ENCODE measurements at regions not wholly inside any gene's neighbourhood (a gene's known extent, or its start where the extent isn't known, plus 50 kb on each side); places are given as distances from the start of the nearest gene placed in this dataset.

- intact Hi-C loops (cut with micrococcal nuclease): no loop called here
- ChIA-PET CTCF (no interaction called here), POLR2A (no interaction called here), RAD21 (ENCODE audit: low non-redundant PET in 1 of 2, low total read pairs in 2 of 2, uncharacterized antibody in 2 of 2, unreplicated experiment in 2 of 2) (no interaction called here)
- no TSS peak for BruUV-seq (replicated peaks)
- H3K27ac ChIP-seq (ENCODE audit: low read depth, low read length): no peak overlapping the region
- DNase-seq (ENCODE audit: low read depth, low spot score): no peak
- TF ChIP-seq SRF (IDR thresholded peaks at IDR 0.05; ENCODE audit: low read depth) (no peak), FOSL1 (IDR thresholded peaks at IDR 0.05; ENCODE audit: low read depth) (no peak), ATF3 (IDR thresholded peaks at IDR 0.05) (no peak), MAX (IDR thresholded peaks at IDR 0.05) (no peak), JUND (IDR thresholded peaks at IDR 0.05) (no peak), YY1 (IDR thresholded peaks at IDR 0.05; ENCODE audit: extremely low read depth, insufficient replicate concordance, low read depth, low read length) (no peak), EGR1 (IDR thresholded peaks at IDR 0.05; ENCODE audit: low read depth) (no peak), EZH2phosphoT487 (IDR thresholded peaks at IDR 0.05; ENCODE audit: borderline replicate concordance) (no peak), TCF7L2 (IDR thresholded peaks at IDR 0.05; ENCODE audit: borderline replicate concordance, extremely low read depth, insufficient read depth, insufficient read length) (no peak), SIN3A (IDR thresholded peaks at IDR 0.05; ENCODE audit: low read depth) (no peak), SP1 (IDR thresholded peaks at IDR 0.05; ENCODE audit: low read depth) (no peak), RAD21 (IDR thresholded peaks at IDR 0.05; ENCODE audit: low read depth) (no peak), POLR2A (IDR thresholded peaks at IDR 0.05; ENCODE audit: borderline replicate concordance, extremely low read depth, insufficient read depth, insufficient read length) (no peak), CEBPB (IDR thresholded peaks at IDR 0.05; ENCODE audit: low read depth) (no peak), ZFX (IDR thresholded peaks at IDR 0.05) (no peak)
- no peak overlapping the region for H3K4me3 ChIP-seq (replicated peaks in 1 of 2; ENCODE audit: low read depth in 1 of 2, low read length in 2 of 2)
- H3K79me2 ChIP-seq (ENCODE audit: insufficient read depth, low read length): no peaks in the 10 kb centered on the region
- ATAC-seq: no peak
- no peak overlapping the region for H3K9ac ChIP-seq (ENCODE audit: low read length)
- H2AFZ ChIP-seq (ENCODE audit: low read depth, low read length, poor library complexity, severe bottlenecking): no peak overlapping the region
- no peaks in the 10 kb centered on the region for H3K27me3 ChIP-seq (ENCODE audit: insufficient read depth, low read length)
- no peaks in the 10 kb centered on the region for H3K4me1 ChIP-seq (ENCODE audit: control insufficient read depth in 1 of 2, insufficient read depth in 2 of 2, low read length in 2 of 2)
- no peaks in the 10 kb centered on the region for H4K20me1 ChIP-seq (ENCODE audit: insufficient read depth)
- H3K9me3 ChIP-seq (ENCODE audit: control insufficient read depth in 1 of 2, insufficient read depth in 1 of 2, low read depth in 1 of 2, low read length in 2 of 2): peaks cover 5 to 31% of the 10 kb centered on the region in 2 experiments; a peak in 3 of 4 replicates
- H3K36me3 ChIP-seq (ENCODE audit: control insufficient read depth in 1 of 2, insufficient read depth in 2 of 2, low read length in 2 of 2): no peaks in the 10 kb centered on the region
- H3K4me2 ChIP-seq (ENCODE audit: low read length): no peak overlapping the region
- no peaks in the 10 kb centered on the region for H3K9me2 ChIP-seq (ENCODE audit: insufficient read depth)
Measured at GRCh38 chr16:7888411-7888810, 555.8 kb downstream of the RBFOX1 start.

Measured in HCT116 (cell line).